H1 (cell line): ENCODE measurements at regions not wholly inside any gene's neighbourhood (a gene's known extent, or its start where the extent isn't known, plus 50 kb on each side); places are given as distances from the start of the nearest gene placed in this dataset.

Experiments used
- CTCF ChIA-PET: fragments of 300-600 bp; sonication (Branson Sonifier 250); formaldehyde crosslinking; loops from one replicate; lab custom pipeline; 2021; ENCODE audit not compliant: partially characterized antibody; lab: Charles Lee
- POLR2A ChIA-PET: fragments of 300-600 bp; sonication (Branson Sonifier 250); formaldehyde crosslinking; loops from one replicate; lab custom pipeline; 2021; ENCODE audit warnings: inconsistent platforms; ENCODE audit not compliant: partially characterized antibody; lab: Charles Lee
- DNase-seq, 2 experiments: peaks; one replicate each; pipeline versions ENCODE4 v3.0.0 to v3.0.0-alpha.2; 2010 to 2022; ENCODE audit warnings: low spot score in 2 of 2, low read depth in 1 of 2, mixed read lengths in 1 of 2
- FAIRE-seq: peaks from 2 replicates; lab custom pipeline; 2011; peaks lifted over from hg19 to GRCh38; lab: Jason Lieb, UNC
- H2AFZ ChIP-seq: 2 replicates; pipeline ENCODE4 v1.8.1; 2012; ENCODE audit warnings: low read length, inconsistent platforms
- H2AK5ac ChIP-seq: 2 replicates; pipeline ENCODE4 v1.6.1; 2013; ENCODE audit warnings: low read depth, low read length
- H2BK120ac ChIP-seq: replicated peaks from 2 replicates; pipeline ENCODE3; 2013; ENCODE audit warnings: low read depth, low read length, inconsistent platforms
- H2BK12ac ChIP-seq: 2 replicates; pipeline ENCODE4 v1.6.1; 2013; ENCODE audit warnings: low read depth, low read length
- H2BK15ac ChIP-seq: 2 replicates; pipeline ENCODE4 v1.6.1; 2013; ENCODE audit warnings: low read length
- H2BK20ac ChIP-seq: 2 replicates; pipeline ENCODE4 v1.6.1; 2013; ENCODE audit warnings: low read length
- H2BK5ac ChIP-seq: 2 replicates; pipeline ENCODE4 v1.6.1; 2013; ENCODE audit warnings: low read depth, low read length
- H3K14ac ChIP-seq: 2 replicates; pipeline ENCODE4 v1.6.1; 2013; ENCODE audit warnings: inconsistent platforms; ENCODE audit not compliant: insufficient read length
- H3K18ac ChIP-seq: 2 replicates; pipeline ENCODE4 v1.6.1; 2013; ENCODE audit warnings: low read length; ENCODE audit errors: extremely low read depth
- H3K23ac ChIP-seq: 2 replicates; pipeline ENCODE4 v1.6.1; 2013; ENCODE audit warnings: inconsistent platforms; ENCODE audit not compliant: insufficient read length
- H3K23me2 ChIP-seq: 2 replicates; pipeline ENCODE4 v1.6.1; 2013; ENCODE audit warnings: low read depth, low read length
- H3K27ac ChIP-seq: 2 replicates; pipeline ENCODE4 v1.6.1; 2011; ENCODE audit warnings: low read depth, low read length, inconsistent platforms
- H3K27me3 ChIP-seq, 4 experiments: replicated peaks in 1 of 4; 1 replicate in 1 of 4; 2 replicates in 3 of 4; pipeline versions ENCODE4 v1.6.1 to v1.8.1; 2011 to 2013; ENCODE audit warnings: low read length in 3 of 4, mild to moderate bottlenecking in 3 of 4, inconsistent platforms in 2 of 4, mixed read lengths in 2 of 4, moderate library complexity in 1 of 4; ENCODE audit not compliant: control insufficient read depth in 3 of 4, insufficient read depth in 3 of 4; ENCODE audit errors: extremely low read depth in 1 of 4
- H3K36me3 ChIP-seq, 4 experiments: 2 replicates each; pipeline versions ENCODE4 v1.6.1 to v1.8.1; 2011 to 2013; ENCODE audit warnings: mild to moderate bottlenecking in 4 of 4, low read length in 3 of 4, moderate library complexity in 2 of 4, control low read depth in 1 of 4, inconsistent platforms in 1 of 4; ENCODE audit not compliant: insufficient read depth in 4 of 4, control insufficient read depth in 2 of 4
- H3K4ac ChIP-seq: replicated peaks from 2 replicates; pipeline ENCODE3; 2013; ENCODE audit warnings: low read length, low read depth, mixed read lengths, inconsistent platforms; ENCODE audit not compliant: insufficient read length
- H3K4me1 ChIP-seq, 4 experiments: replicated peaks in 1 of 4; 1 replicate in 1 of 4; 2 replicates in 3 of 4; pipeline versions ENCODE4 v1.6.1 to v1.8.1; 2011 to 2013; ENCODE audit warnings: low read length in 3 of 4, inconsistent platforms in 2 of 4, mixed read lengths in 1 of 4; ENCODE audit not compliant: insufficient read depth in 4 of 4, control insufficient read depth in 3 of 4
- H3K4me2 ChIP-seq, 2 experiments: 2 replicates each; pipeline versions ENCODE4 v1.6.1 to v1.8.1; 2011 to 2013; ENCODE audit warnings: low read depth in 2 of 2, low read length in 2 of 2, control low read depth in 1 of 2, inconsistent platforms in 1 of 2, mild to moderate bottlenecking in 1 of 2; ENCODE audit not compliant: insufficient read depth in 1 of 2
- H3K4me3 ChIP-seq, 4 experiments: fragments of 200-600, 300-600 bp in 1 of 4; sonication (generic), shearing (Covaris generic), sonication (Bioruptor Twin) in 1 of 4; 2 replicates each; pipeline versions ENCODE4 v1.5.1 to v1.8.1; 2011 to 2016; ENCODE audit warnings: low read length in 4 of 4, low read depth in 3 of 4, control low read depth in 2 of 4, inconsistent platforms in 2 of 4, mild to moderate bottlenecking in 2 of 4, mixed read lengths in 1 of 4, moderate library complexity in 1 of 4; ENCODE audit not compliant: insufficient read depth in 2 of 4; ENCODE audit errors: extremely low read depth in 1 of 4
- H3K56ac ChIP-seq: replicated peaks from 2 replicates; pipeline ENCODE3; 2013; ENCODE audit warnings: low read depth, mild to moderate bottlenecking, mixed read lengths, low read length, inconsistent platforms; ENCODE audit not compliant: insufficient read length
- H3K79me1 ChIP-seq: 2 replicates; pipeline ENCODE4 v1.6.1; 2013; ENCODE audit warnings: low read depth, low read length, control low read depth
- H3K79me2 ChIP-seq, 2 experiments: 2 replicates each; pipeline versions ENCODE4 v1.6.1 to v1.8.1; 2012 to 2013; ENCODE audit warnings: low read length in 2 of 2, mild to moderate bottlenecking in 2 of 2, inconsistent platforms in 1 of 2; ENCODE audit not compliant: insufficient read depth in 2 of 2, control insufficient read depth in 1 of 2
- H3K9ac ChIP-seq, 4 experiments: replicated peaks in 1 of 4; 1 replicate in 1 of 4; 2 replicates in 3 of 4; pipeline versions ENCODE4 v1.6.1 to v1.8.1; 2011 to 2013; ENCODE audit warnings: low read depth in 3 of 4, low read length in 3 of 4, control low read depth in 2 of 4, mild to moderate bottlenecking in 2 of 4, moderate library complexity in 2 of 4, inconsistent platforms in 1 of 4; ENCODE audit errors: extremely low read depth in 1 of 4
- H3K9me3 ChIP-seq, 2 experiments: 2 replicates each; pipeline versions ENCODE4 v1.6.1 to v1.8.1; 2012 to 2013; ENCODE audit warnings: mild to moderate bottlenecking in 2 of 2, moderate library complexity in 2 of 2, control low read depth in 1 of 2, inconsistent platforms in 1 of 2, low read depth in 1 of 2, low read length in 1 of 2, mixed read lengths in 1 of 2; ENCODE audit not compliant: insufficient read depth in 2 of 2
- H4K20me1 ChIP-seq, 2 experiments: replicated peaks in 1 of 2; 2 replicates each; pipeline versions ENCODE3 to v1.8.1; 2011 to 2013; ENCODE audit warnings: inconsistent platforms in 2 of 2, low read length in 2 of 2, mild to moderate bottlenecking in 1 of 2; ENCODE audit not compliant: insufficient read depth in 2 of 2, control insufficient read depth in 1 of 2
- H4K5ac ChIP-seq: 2 replicates; pipeline ENCODE4 v1.6.1; 2013; ENCODE audit warnings: low read length, low read depth, mixed read lengths, inconsistent platforms; ENCODE audit not compliant: insufficient read length
- H4K8ac ChIP-seq: 2 replicates; pipeline ENCODE4 v1.8.0; 2013; ENCODE audit warnings: mild to moderate bottlenecking, moderate library complexity, low read length, inconsistent platforms; ENCODE audit not compliant: insufficient read depth; ENCODE audit errors: extremely low read depth
- H4K91ac ChIP-seq: replicated peaks from 2 replicates; pipeline ENCODE3; 2013; ENCODE audit warnings: low read length, mixed read lengths, inconsistent platforms; ENCODE audit not compliant: insufficient read length
- CBX8 ChIP-seq: fragments of 300-800, 300-1000 bp; sonication (generic); IDR thresholded peaks from 2 replicates; pipeline ENCODE4 v1.7.1; 2016; ENCODE audit warnings: low read depth, low read length, borderline replicate concordance
- CHD1 ChIP-seq: IDR thresholded peaks from 2 replicates; pipeline ENCODE4 v1.6.1; 2012; ENCODE audit warnings: low read depth, low read length, improper control_type of control experiment
- EZH2 ChIP-seq: fragments of 200-600 bp; sonication (generic); IDR thresholded peaks from 2 replicates; pipeline ENCODE4 v1.7.1; 2012; ENCODE audit warnings: low read depth, mild to moderate bottlenecking, moderate library complexity, low read length, inconsistent platforms; ENCODE audit not compliant: severe bottlenecking
- JUND ChIP-seq: IDR thresholded peaks from 2 replicates; pipeline ENCODE4 v1.6.1; 2011; ENCODE audit warnings: mild to moderate bottlenecking, improper control_type of control experiment, low read length
- KDM5A ChIP-seq: fragments of 200-600 bp; IDR thresholded peaks from 2 replicates; pipeline ENCODE4 v1.7.1; 2012; ENCODE audit warnings: mild to moderate bottlenecking, low read length, inconsistent platforms, mixed read lengths
- POLR2A ChIP-seq, 2 experiments: IDR thresholded peaks; 1 replicate in 1 of 2; 2 replicates in 1 of 2; pipeline ENCODE4 v1.6.1; 2011; ENCODE audit warnings: low read depth in 2 of 2, low read length in 2 of 2, mild to moderate bottlenecking in 2 of 2; ENCODE audit errors: control extremely low read depth in 1 of 2
- RXRA ChIP-seq: IDR thresholded peaks from 2 replicates; pipeline ENCODE4 v1.6.1; 2011; ENCODE audit warnings: low read depth, mild to moderate bottlenecking, low read length, moderate library complexity; ENCODE audit not compliant: insufficient read depth
- YY1 ChIP-seq: IDR thresholded peaks from 2 replicates; pipeline ENCODE4 v1.6.1; 2011; ENCODE audit warnings: low read depth, mild to moderate bottlenecking, low read length
- WGBS, 2 experiments: shearing (Covaris generic) in 1 of 2; methylation state at CpG; one replicate each; pipeline versions ENCODE4 v1.1.6 to v1.1.7; 2013 to 2015; ENCODE audit warnings: low lambda C conversion rate in 2 of 2, mixed read lengths in 2 of 2, inconsistent platforms in 1 of 2, low coverage in 1 of 2, missing lambda C conversion rate in 1 of 2; ENCODE audit not compliant: insufficient replicate concordance in 2 of 2, insufficient coverage in 1 of 2, insufficient read length in 1 of 2; ENCODE audit errors: extremely low coverage in 1 of 2, missing lambda C conversion rate in 1 of 2; 5-methylcytosine and 5-hydroxymethylcytosine counted together
- TF ChIP-seq, protein P1 (sequence below): IDR thresholded peaks from 2 replicates; pipeline ENCODE4 v1.6.1; 2011; ENCODE audit warnings: low read length, improper control_type of control experiment
- TF ChIP-seq, protein P2 (sequence below): IDR thresholded peaks from 2 replicates; pipeline ENCODE4 v1.6.1; 2012; ENCODE audit warnings: inconsistent platforms

DNA sequence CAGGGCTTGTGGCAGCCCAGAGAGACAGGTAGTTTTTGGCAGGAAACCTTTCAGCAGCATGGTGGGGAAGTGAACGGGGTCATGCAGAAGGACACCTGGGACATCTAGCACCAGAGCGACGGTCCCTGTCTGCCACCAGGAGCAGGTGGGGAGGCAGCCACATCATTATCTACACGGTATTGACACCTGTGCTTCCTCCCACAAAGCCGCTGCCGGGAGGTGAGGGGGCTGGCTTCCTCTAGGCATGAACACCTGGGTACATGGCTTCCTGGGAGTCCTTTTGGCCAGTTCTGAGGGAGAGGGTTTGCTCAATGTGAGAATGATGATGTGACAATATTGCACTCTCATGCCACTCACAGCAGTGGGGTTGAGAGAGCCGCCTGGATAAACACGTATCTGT lies 275.2 kb downstream of the ACTR3B start:
- no peak overlapping the region for H3K14ac ChIP-seq
- H2AK5ac ChIP-seq: no peak overlapping the region
- no peaks in the 10 kb centered on the region for H3K79me2 ChIP-seq
- 93% methylated on average over 8 of the region's 8 CpGs; no CpG with 5 or more reads in 1 of the 2 experiments for WGBS, 2 experiments
- H2BK20ac ChIP-seq: no peak overlapping the region
- no peak overlapping the region for H4K5ac ChIP-seq
- H4K20me1 ChIP-seq: no peaks in the 10 kb centered on the region
- no peaks in the 10 kb centered on the region for H3K4me1 ChIP-seq
- H2AFZ ChIP-seq: no peak overlapping the region
- no peak overlapping the region for H2BK120ac ChIP-seq
- no peaks in the 10 kb centered on the region for H3K36me3 ChIP-seq
- no peak overlapping the region for H3K9ac ChIP-seq
- H4K91ac ChIP-seq: no peak overlapping the region
- no peak overlapping the region for H3K23ac ChIP-seq
- H3K79me1 ChIP-seq: no peaks in the 10 kb centered on the region
- no peaks in the 10 kb centered on the region for H3K9me3 ChIP-seq
- FAIRE-seq: no peak
- H3K27me3 ChIP-seq: no peaks in the 10 kb centered on the region
- no peaks in the 10 kb centered on the region for H3K23me2 ChIP-seq
- H3K56ac ChIP-seq: no peak overlapping the region
- no peak overlapping the region for H4K8ac ChIP-seq
- no peak for DNase-seq
- no peak overlapping the region for H3K18ac ChIP-seq
- H2BK5ac ChIP-seq: no peak overlapping the region
- no peak overlapping the region for H2BK12ac ChIP-seq
- H3K4me2 ChIP-seq: no peak overlapping the region
- no peak overlapping the region for H3K27ac ChIP-seq
- CTCF ChIA-PET: interaction anchor here (2.1 kb wide), 1 partner anchor 8 kb away, joined by 8 read pairs; no protein-coding TSS in a partner anchor
- H2BK15ac ChIP-seq: no peak overlapping the region
- no peak overlapping the region for H3K4ac ChIP-seq
- no peak overlapping the region for H3K4me3 ChIP-seq
- POLR2A ChIA-PET: no interaction called here
- TF ChIP-seq RXRA (no peak), CHD1 (no peak), POLR2A (IDR thresholded peaks at IDR 0.05; ENCODE audit: control extremely low read depth in 1 of 2, low read depth in 2 of 2, low read length in 2 of 2) (no peak), KDM5A (no peak), EZH2 (no peak), YY1 (no peak), JUND (no peak), CBX8 (no peak)
- TF ChIP-seq, protein P1, sequence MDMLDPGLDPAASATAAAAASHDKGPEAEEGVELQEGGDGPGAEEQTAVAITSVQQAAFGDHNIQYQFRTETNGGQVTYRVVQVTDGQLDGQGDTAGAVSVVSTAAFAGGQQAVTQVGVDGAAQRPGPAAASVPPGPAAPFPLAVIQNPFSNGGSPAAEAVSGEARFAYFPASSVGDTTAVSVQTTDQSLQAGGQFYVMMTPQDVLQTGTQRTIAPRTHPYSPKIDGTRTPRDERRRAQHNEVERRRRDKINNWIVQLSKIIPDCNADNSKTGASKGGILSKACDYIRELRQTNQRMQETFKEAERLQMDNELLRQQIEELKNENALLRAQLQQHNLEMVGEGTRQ: no peak
- TF ChIP-seq, protein P2, sequence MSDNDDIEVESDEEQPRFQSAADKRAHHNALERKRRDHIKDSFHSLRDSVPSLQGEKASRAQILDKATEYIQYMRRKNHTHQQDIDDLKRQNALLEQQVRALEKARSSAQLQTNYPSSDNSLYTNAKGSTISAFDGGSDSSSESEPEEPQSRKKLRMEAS: no peak
